ENCODE measurements at regions not wholly inside any gene's neighbourhood (a gene's known extent, or its start where the extent isn't known, plus 50 kb on each side); places are given as distances from the start of the nearest gene placed in this dataset.

- no peak for TF ChIP-seq CTCF (IDR thresholded peaks at IDR 0.05)
- no peak for TF ChIP-seq FOXJ3 (CRISPR knock-in tag; IDR thresholded peaks at IDR 0.05; ENCODE audit: borderline replicate concordance)
- TF ChIP-seq TP53 (CRISPR knock-in tag; IDR thresholded peaks at IDR 0.05), result no peak
- no peak for TF ChIP-seq FOXP4 (CRISPR knock-in tag; IDR thresholded peaks at IDR 0.05)
- no peak for TF ChIP-seq SP1 (CRISPR knock-in tag; conservative IDR thresholded peaks at IDR 0.05)
- no peak for TF ChIP-seq ATF3 (CRISPR knock-in tag; conservative IDR thresholded peaks at IDR 0.05)
These were observed 659.2 kb downstream of the MTRR start for GRCh38 chr5:8528106-8528505.
